GM18858 (cell line): ENCODE measurements at regions not wholly inside any gene's neighbourhood (a gene's known extent, or its start where the extent isn't known, plus 50 kb on each side); places are given as distances from the start of the nearest gene placed in this dataset.
A peak's percentile ranks its signal among the peaks of the same experiment; 100 is the strongest.
"Not testable (repeated sequence)": the region's sequence is repeated elsewhere in the genome, so short reads cannot be mapped to it uniquely, and the experiment has no call there.

Experiments
- ATAC-seq: cut with Tn5 transposase; IDR thresholded peaks from one replicate; pipeline ENCODE4 v1.9.1; 2021; ENCODE audit not compliant: unreplicated experiment

DNA sequence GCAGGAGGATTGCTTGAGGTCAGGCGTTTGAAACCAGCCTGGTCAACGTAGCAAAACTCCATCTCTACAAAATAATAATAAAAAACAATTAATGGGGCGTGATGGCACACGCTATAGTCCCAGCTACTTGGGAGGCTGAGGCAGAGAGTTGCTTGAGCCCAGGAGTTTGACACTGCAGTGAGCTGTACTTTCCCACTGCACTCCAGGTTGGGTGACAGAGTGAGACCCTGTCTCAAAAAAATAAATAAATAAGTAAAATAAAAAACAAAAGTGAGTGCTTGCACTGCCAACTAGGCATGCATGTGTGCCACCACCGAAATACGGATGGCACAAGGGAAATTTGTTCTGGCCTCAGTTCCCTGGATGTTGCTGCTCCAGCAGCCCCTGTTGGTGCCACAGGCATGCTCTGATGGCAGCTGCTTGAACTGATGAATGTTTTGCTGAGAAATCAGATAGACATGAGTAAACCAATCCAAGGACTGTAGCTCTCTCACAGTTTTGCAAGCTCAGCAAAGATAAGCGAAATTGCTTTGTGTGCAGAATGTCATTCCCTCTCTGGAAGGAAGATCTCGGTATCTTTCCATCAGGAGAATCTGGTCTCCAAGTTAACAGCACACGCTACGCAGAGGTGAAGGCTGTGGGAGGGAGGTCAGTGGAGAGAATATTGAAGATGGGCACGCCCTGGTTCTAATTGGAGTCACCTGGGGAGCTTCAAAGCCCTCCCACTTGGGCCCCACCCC lies 188.0 kb upstream of the SLC24A3 start:
- ATAC-seq, result no peak

GRCh38 chr20:19025430-19026120 lies 186.9 kb upstream of the SLC24A3 start:
- ATAC-seq, result no peak

GRCh38 chr20:19026121-19026878 lies 186.1 kb upstream of the SLC24A3 start:
- ATAC-seq, result peak; percentile 88

GRCh38 chr20:19026901-19027644 lies 185.4 kb upstream of the SLC24A3 start:
- no peak for ATAC-seq

DNA sequence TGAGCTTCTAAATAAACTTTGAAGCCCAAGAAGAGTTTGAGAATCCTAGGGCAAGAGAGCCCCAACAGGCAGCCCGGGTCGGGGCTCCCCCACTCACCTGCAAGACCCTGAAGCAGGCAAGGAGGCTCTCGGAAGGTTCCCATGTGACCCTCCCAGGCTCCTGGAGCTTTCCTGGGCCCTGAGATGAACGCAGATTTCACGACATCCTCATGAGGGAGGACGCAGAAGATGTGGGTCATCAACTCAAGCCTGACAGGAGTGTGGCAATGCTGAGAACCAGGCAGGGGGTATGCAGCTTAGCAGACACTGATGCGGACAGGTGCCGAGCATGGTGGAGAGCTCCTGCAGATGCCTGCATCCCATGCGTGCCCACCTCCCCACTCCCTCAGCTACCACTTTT lies 184.5 kb upstream of the SLC24A3 start:
- no peak for ATAC-seq

DNA sequence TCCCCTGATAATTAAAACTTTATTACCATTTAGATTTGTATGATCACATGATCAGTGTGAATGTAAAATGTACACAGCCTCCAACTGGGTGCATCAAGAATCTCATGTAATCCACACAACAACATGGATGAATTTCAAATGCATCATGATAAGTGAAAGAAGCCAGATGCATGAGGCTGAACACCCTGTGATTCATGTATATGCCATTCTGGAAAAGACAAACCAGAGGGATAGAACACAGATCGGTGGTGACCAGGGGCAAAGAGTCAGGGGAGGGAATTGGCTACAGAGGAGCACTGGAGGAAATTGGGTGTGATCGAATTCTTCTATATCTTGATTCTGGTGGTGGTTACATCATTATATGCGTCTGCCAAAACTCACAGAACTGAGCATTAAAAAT lies 170.7 kb upstream of the SLC24A3 start:
- no peak for ATAC-seq

- ATAC-seq, result no peak
These were observed 167.1 kb upstream of the SLC24A3 start for GRCh38 chr20:19045371-19045770.

DNA sequence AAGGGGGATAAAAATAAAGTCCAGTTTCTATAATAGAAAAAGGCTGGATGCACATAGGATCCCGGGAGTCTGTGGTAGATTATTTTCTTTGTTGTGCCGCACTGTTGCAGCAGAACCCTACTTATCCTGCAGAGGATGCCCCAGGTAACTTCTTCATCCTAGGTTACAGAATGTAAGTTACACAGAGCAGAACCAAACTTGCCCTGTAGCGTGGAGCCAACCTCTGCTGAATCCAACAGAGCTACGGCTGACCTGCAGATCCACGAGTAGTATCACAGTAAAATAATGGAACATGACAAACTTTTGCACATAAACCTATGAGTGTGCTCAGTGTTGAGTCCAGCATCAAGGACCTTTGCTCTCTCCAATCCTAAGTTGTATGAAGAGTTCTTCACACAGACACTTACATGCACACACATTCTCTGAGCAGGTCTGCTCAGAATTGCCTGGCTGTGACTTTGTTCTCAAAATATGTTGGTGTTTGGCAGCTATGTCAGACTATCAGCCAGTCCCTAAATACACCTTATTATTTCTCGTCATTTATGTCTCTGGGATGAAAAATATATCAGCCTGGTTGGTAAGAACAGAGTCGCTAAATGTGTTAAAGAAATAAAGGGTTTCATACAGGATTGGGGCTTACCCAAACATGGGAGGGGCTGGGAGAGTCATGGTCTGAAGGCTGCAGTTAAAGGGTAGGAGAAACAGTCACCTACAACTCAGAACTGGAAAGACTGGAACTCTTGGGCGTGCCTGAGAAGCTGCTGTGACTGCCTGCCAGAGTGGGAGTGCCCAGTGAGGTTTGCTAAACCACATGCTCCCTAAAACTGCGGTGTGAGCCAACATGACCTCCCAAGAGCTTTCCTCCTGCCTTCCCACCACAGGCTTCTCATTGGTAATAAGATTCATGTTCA lies 165.1 kb upstream of the SLC24A3 start:
- ATAC-seq, result no peak

DNA sequence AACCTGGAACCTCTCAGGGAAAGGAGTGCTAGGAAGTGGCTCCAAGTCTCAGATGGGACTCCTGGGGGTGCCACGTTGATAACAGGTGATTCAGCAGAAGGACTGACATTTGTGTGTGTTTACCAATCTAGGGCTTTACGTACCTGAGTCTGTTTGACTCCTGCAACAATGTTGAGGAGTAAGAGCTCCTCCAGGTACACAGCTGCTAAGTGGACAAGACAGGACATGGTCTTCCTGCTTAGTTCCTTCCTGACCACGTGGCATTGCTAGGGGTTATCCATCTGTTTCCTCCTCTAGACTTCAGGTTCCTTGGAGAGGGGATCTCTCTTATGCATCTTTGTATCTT lies 164.5 kb upstream of the SLC24A3 start:
- no peak for ATAC-seq

GRCh38 chr20:19048995-19049501 lies 163.4 kb upstream of the SLC24A3 start:
- no peak for ATAC-seq

DNA sequence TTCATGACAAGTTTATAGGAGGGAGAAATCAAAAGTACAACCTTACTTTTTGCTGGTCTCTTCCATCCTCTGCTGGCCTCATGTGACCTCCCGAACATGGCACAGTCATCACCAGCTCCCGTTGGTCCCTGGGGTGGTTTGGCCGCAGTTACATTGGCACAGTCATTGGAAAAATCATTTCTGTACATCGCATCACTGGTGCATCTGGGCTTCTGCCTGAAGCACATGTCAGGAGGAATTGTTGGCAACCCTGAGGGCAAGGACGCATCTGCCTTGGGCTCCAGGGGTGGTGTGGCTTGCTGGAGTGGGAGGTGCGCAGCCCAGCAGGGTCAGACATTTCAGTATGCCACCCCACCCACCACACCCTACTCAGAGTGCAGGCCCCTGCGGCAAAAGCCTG lies 162.9 kb upstream of the SLC24A3 start:
- ATAC-seq, result no peak

GRCh38 chr20:19056909-19057308 lies 155.5 kb upstream of the SLC24A3 start:
- ATAC-seq, result no peak

GRCh38 chr20:19064788-19065187 lies 147.7 kb upstream of the SLC24A3 start:
- ATAC-seq, result not testable (repeated sequence)

- no peak for ATAC-seq
These were observed 144.5 kb upstream of the SLC24A3 start for GRCh38 chr20:19067986-19068385.

- no peak for ATAC-seq
These were observed 142.4 kb upstream of the SLC24A3 start for GRCh38 chr20:19070026-19070425.

- ATAC-seq, result peak; percentile 28
These were observed 141.6 kb upstream of the SLC24A3 start for GRCh38 chr20:19070681-19071445.

DNA sequence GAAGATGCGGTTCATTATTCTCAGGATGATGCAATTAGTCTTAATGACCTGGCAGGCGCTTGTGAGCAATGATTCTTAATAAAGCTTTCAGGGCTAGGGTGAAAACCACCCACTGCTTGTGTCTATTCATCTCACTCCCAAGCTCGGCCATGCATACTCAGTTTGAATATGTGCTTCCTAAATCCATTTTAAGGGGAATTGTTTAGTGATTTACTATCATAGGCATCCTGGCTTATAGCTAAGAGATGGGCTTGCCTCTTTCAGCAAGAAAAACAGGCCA lies 141.1 kb upstream of the SLC24A3 start:
- ATAC-seq, result peak; percentile 32

DNA sequence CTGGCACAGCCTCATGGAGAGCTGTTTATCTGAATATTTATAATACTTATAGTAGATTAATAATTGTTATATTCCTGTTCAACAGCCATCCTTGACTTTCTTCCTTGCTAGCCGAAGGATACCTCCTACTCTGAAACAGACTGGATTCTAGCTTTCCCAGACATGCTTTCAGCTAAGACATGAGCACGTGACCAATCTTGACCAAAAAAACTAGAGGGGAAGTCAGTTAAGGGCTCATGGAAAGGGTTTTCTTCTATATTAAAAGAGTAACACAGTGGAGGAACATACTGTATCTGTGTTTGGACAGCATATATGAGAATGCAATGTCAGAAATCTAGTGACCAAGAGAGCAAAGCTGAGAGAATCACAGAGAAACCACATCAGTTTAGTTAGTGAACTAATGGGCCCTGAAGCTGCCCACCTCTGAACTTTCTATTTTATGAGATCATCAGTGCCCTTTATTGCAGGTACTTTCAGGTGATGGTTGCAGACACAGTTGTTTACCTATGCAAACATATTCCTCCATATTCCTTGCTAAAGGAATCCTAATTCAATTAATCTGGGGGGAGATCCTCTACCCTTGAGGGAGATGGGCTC lies 140.4 kb upstream of the SLC24A3 start:
- ATAC-seq, result no peak

DNA sequence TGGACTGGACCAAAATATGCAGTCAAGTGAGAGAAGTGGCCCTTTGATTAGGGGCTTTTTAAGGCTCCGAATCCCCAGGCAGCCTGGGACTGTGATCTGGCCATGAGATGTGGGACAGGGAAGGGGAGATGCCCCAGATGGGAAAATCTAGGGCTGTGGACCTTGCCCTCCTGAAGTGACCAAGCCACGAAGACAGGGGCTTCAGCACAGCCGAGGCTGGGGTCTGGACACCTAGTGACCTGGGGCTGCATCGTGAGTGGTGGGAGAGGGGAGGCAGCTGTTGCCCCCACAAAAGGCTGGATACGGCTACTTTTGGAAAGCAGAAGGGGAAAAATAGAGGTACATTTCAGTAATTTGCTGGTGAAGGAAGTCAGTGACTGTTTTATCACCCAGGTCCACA lies 139.5 kb upstream of the SLC24A3 start:
- no peak for ATAC-seq
